A673 (cell line): ENCODE measurements at regions not wholly inside any gene's neighbourhood (a gene's known extent, or its start where the extent isn't known, plus 50 kb on each side); places are given as distances from the start of the nearest gene placed in this dataset.
"Not testable (repeated sequence)": the region's sequence is repeated elsewhere in the genome, so short reads cannot be mapped to it uniquely, and the experiment has no call there.

ENCODE experiments used
- BruUV-seq: library from RNA; stranded (reverse); fragments of 400-500 nt; replicated peaks from 2 replicates; lab custom pipeline; 2021; lab: Mats Ljungman, UMichigan
- CTCF ChIA-PET: fragments of 300-600 bp; sonication (Branson Sonifier 250); formaldehyde crosslinking; loops from one replicate; lab custom pipeline; 2022; ENCODE audit warnings: antibody characterized with exemption; lab: Charles Lee
- POLR2A ChIA-PET: fragments of 300-600 bp; sonication (Branson Sonifier 250); formaldehyde crosslinking; loops from one replicate; lab custom pipeline; 2022; ENCODE audit warnings: antibody characterized with exemption; ENCODE audit not compliant: low non-redundant PET; lab: Charles Lee
- DNase-seq: peaks from one replicate; pipeline ENCODE4 v3.0.0-alpha.2; 2015; ENCODE audit warnings: low spot score
- H3K27ac ChIP-seq: fragments of 200-600 bp; sonication (generic); 2 replicates; pipeline ENCODE4 v1.5.1; 2016; ENCODE audit warnings: mixed run types, low read depth, mild to moderate bottlenecking, mixed read lengths, antibody characterized with exemption, low read length; ENCODE audit not compliant: poor library complexity, severe bottlenecking
- H3K27me3 ChIP-seq: fragments of 200-600 bp; sonication (generic); replicated peaks from 2 replicates; pipeline ENCODE4 v1.6.1; 2017; ENCODE audit warnings: mixed run types, low read depth, mild to moderate bottlenecking, mixed read lengths, antibody characterized with exemption, low read length; ENCODE audit not compliant: insufficient read depth, poor library complexity
- H3K36me3 ChIP-seq: fragments of 200-600 bp; sonication (generic); 2 replicates; pipeline ENCODE4 v1.6.1; 2016; ENCODE audit warnings: mixed run types, mild to moderate bottlenecking, mixed read lengths, antibody characterized with exemption, low read length; ENCODE audit not compliant: insufficient read depth, poor library complexity, severe bottlenecking
- H3K4me1 ChIP-seq: fragments of 200-600 bp; sonication (generic); 2 replicates; pipeline ENCODE4 v1.6.1; 2017; ENCODE audit warnings: mixed run types, mild to moderate bottlenecking, mixed read lengths, antibody characterized with exemption, low read length; ENCODE audit not compliant: insufficient read depth, poor library complexity, severe bottlenecking
- H3K4me3 ChIP-seq: fragments of 200-600 bp; sonication (generic); 2 replicates; pipeline ENCODE4 v1.5.1; 2016; ENCODE audit warnings: low read depth, mixed run types, mild to moderate bottlenecking, mixed read lengths, low read length; ENCODE audit not compliant: poor library complexity, severe bottlenecking
- H3K9me3 ChIP-seq: fragments of 200-600 bp; sonication (generic); 2 replicates; pipeline ENCODE4 v1.6.1; 2016; ENCODE audit warnings: mixed run types, low read depth, mild to moderate bottlenecking, mixed read lengths, antibody characterized with exemption, low read length; ENCODE audit not compliant: poor library complexity, severe bottlenecking
- CTCF ChIP-seq: fragments of 300-800, 200-600 bp; sonication (generic); conservative IDR thresholded peaks from 2 replicates; pipeline ENCODE4 v1.5.1; 2017; ENCODE audit warnings: low read depth, mild to moderate bottlenecking, antibody characterized with exemption, low read length, moderate library complexity, mixed read lengths
- EZH2 ChIP-seq: fragments of 200-600 bp; sonication (generic); IDR thresholded peaks from 2 replicates; pipeline ENCODE4 v1.6.1; 2017; ENCODE audit warnings: borderline replicate concordance, low read depth, mild to moderate bottlenecking, mixed read lengths, antibody characterized with exemption, low read length; ENCODE audit not compliant: poor library complexity, severe bottlenecking
- intact Hi-C: fragments of 100-400 bp; cut with micrococcal nuclease; formaldehyde crosslinking; loops from one replicate; pipeline ENCODE4 v1.10.0; 2022; ENCODE audit not compliant: unreplicated experiment

- H3K4me3 ChIP-seq: no peak overlapping the region
- no TSS peak for BruUV-seq
- no peaks in the 10 kb centered on the region for H3K36me3 ChIP-seq
- no peaks in the 10 kb centered on the region for H3K27me3 ChIP-seq
- H3K27ac ChIP-seq: no peak overlapping the region
- H3K9me3 ChIP-seq: peaks cover 9% of the 10 kb centered on the region
- DNase-seq: no peak
- CTCF ChIA-PET: no interaction called here
- no peaks in the 10 kb centered on the region for H3K4me1 ChIP-seq
- TF ChIP-seq CTCF (no peak), EZH2 (no peak)
- POLR2A ChIA-PET: no interaction called here
- intact Hi-C loops: no loop called here
Measured at GRCh38 chrX:46173159-46173558, 372.1 kb downstream of the ZNF674 start.

- H3K9me3 ChIP-seq, H3K4me3 ChIP-seq, H3K36me3 ChIP-seq, CTCF ChIA-PET, BruUV-seq, POLR2A ChIA-PET, H3K27me3 ChIP-seq, intact Hi-C loops, DNase-seq, H3K4me1 ChIP-seq, H3K27ac ChIP-seq: not testable (repeated sequence)
Measured at GRCh38 chrX:46171457-46171856, 373.8 kb downstream of the ZNF674 start.

- Histone ChIP-seq H3K27me3 (no peaks in the 10 kb centered on the region), H3K36me3 (no peaks in the 10 kb centered on the region), H3K4me3 (no peak overlapping the region), H3K27ac (no peak overlapping the region), H3K9me3 (peaks cover 9% of the 10 kb centered on the region), H3K4me1 (no peaks in the 10 kb centered on the region)
- intact Hi-C loops: no loop called here
- TF ChIP-seq CTCF (no peak), EZH2 (no peak)
- DNase-seq: no peak
- ChIA-PET POLR2A (no interaction called here), CTCF (no interaction called here)
- no TSS peak for BruUV-seq
Measured at GRCh38 chrX:46169808-46170207, 375.4 kb downstream of the ZNF674 start.

DNA sequence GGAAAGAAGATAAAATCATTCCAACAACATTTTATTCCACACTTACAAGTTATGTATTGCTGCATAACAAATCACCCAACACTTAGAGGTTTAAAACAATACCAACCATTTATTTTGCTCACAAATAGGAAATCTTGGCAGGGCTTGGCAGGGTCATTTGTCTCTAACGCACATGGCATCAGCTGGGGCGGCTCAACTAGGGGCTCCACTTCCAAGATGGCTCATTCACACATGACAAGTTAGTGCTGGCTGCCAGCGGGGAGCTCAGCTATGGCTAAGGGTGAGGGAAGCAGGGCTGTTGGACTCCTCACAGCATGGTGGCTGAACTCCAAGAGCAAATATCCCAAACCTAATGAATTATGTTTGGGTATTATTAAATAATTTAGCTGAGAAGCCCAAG, 377.0 kb downstream of the ZNF674 start:
- Histone ChIP-seq H3K27ac (no peak overlapping the region), H3K4me1 (no peaks in the 10 kb centered on the region), H3K36me3 (no peaks in the 10 kb centered on the region), H3K27me3 (no peaks in the 10 kb centered on the region), H3K4me3 (no peak overlapping the region), H3K9me3 (peaks cover 3% of the 10 kb centered on the region)
- TF ChIP-seq EZH2: no peak
- no peak for TF ChIP-seq CTCF
- no peak for DNase-seq
- CTCF ChIA-PET: no interaction called here
- BruUV-seq: no TSS peak
- POLR2A ChIA-PET: no interaction called here
- intact Hi-C loops: no loop called here
